ENCODE measurements at regions not wholly inside any gene's neighbourhood (a gene's known extent, or its start where the extent isn't known, plus 50 kb on each side); places are given as distances from the start of the nearest gene placed in this dataset.

DNA sequence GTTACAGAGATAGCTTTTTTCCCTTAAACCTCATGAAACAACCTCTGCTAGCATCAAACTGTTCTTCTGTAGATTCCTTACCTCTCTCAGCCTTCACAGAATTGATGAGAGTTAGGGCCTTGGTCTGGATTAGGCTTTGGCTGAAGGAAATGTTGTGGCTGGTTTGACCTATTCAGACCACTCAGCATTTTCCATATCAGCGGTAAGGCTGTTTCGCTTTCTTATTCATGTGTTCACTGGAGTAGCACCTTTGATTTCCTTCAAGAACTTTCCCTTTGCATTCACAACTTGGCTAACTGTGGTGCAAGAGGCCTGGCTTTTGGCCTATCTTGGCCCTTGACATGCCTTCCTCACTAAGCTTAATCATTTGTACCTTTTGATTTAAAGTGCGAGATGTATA, 50.7 kb upstream of the NRXN3 start:
- H3K36me3 ChIP-seq (replicated peaks in 1 of 2; ENCODE audit: control extremely low read depth in 1 of 2, control insufficient read depth in 1 of 2, extremely low read depth in 1 of 2, insufficient read depth in 2 of 2, low read length in 1 of 2) = no peaks in the 10 kb centered on the region
- no peaks in the 10 kb centered on the region for H3K27me3 ChIP-seq (replicated peaks in 1 of 4; ENCODE audit: control extremely low read depth in 1 of 4, control insufficient read depth in 3 of 4, insufficient read depth in 4 of 4, low read length in 3 of 4)
- no peak overlapping the region for H3K27ac ChIP-seq (ENCODE audit: low read length in 2 of 2)
- ChIA-PET POLR2A (no interaction called here), CTCF (no interaction called here)
- H3K4me1 ChIP-seq (ENCODE audit: control insufficient read depth in 2 of 2, insufficient read depth in 2 of 2, low read length in 2 of 2) = no peaks in the 10 kb centered on the region
- intact Hi-C loops (cut with micrococcal nuclease) = no loop called here
- 100% methylated on average over 2 of the region's 3 CpGs for WGBS (ENCODE audit: insufficient coverage)
- no peak overlapping the region for H2AFZ ChIP-seq (ENCODE audit: insufficient read depth, low read depth, low read length, poor library complexity, severe bottlenecking)
- peaks cover 9% of the 10 kb centered on the region for H3K27me3 Mint-ChIP-seq
- H3K79me2 ChIP-seq (ENCODE audit: control insufficient read depth, insufficient read depth, low read length) = no peaks in the 10 kb centered on the region
- H3K9me3 Mint-ChIP-seq (ENCODE audit: insufficient read depth) = peaks cover 3% of the 10 kb centered on the region
- TF ChIP-seq, protein P1, sequence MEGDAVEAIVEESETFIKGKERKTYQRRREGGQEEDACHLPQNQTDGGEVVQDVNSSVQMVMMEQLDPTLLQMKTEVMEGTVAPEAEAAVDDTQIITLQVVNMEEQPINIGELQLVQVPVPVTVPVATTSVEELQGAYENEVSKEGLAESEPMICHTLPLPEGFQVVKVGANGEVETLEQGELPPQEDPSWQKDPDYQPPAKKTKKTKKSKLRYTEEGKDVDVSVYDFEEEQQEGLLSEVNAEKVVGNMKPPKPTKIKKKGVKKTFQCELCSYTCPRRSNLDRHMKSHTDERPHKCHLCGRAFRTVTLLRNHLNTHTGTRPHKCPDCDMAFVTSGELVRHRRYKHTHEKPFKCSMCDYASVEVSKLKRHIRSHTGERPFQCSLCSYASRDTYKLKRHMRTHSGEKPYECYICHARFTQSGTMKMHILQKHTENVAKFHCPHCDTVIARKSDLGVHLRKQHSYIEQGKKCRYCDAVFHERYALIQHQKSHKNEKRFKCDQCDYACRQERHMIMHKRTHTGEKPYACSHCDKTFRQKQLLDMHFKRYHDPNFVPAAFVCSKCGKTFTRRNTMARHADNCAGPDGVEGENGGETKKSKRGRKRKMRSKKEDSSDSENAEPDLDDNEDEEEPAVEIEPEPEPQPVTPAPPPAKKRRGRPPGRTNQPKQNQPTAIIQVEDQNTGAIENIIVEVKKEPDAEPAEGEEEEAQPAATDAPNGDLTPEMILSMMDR (IDR thresholded peaks at IDR 0.05) = no peak
- ATAC-seq (ENCODE audit: low read depth) = no peak
- DNase-seq = no peak
- H3K4me3 ChIP-seq (ENCODE audit: control extremely low read depth in 1 of 5, extremely low read depth in 1 of 5, insufficient read depth in 1 of 5, low read depth in 2 of 5, low read length in 4 of 5) = no peak overlapping the region
- H4K20me1 ChIP-seq (ENCODE audit: control insufficient read depth, insufficient read depth, low read length, poor library complexity, severe bottlenecking) = no peaks in the 10 kb centered on the region
- H3K9me3 ChIP-seq (ENCODE audit: control extremely low read depth in 1 of 3, control insufficient read depth in 2 of 3, insufficient read depth in 1 of 3, low read length in 2 of 3) = peaks cover 0 to 2% (median 0%) of the 10 kb centered on the region in 3 donors
- H3K4me2 ChIP-seq (replicated peaks; ENCODE audit: low read depth, low read length, poor library complexity, severe bottlenecking) = no peak overlapping the region
- H3K4me1 Mint-ChIP-seq = no peaks in the 10 kb centered on the region
- H3K4me3 Mint-ChIP-seq = no peak overlapping the region
- no peak overlapping the region for H3K27ac Mint-ChIP-seq
- H3K9ac ChIP-seq (ENCODE audit: low read length) = no peak overlapping the region

Data from B cell (primary cell).